GM23248 (cell line): ENCODE measurements at regions not wholly inside any gene's neighbourhood (a gene's known extent, or its start where the extent isn't known, plus 50 kb on each side); places are given as distances from the start of the nearest gene placed in this dataset.
A peak's percentile ranks its signal among the peaks of the same experiment; 100 is the strongest.

Source experiments
- DNase-seq: peaks from one replicate; pipeline ENCODE4 v3.0.0-alpha.2; 2015
- H2AFZ ChIP-seq: fragments of 200-600 bp; sonication (generic); 2 replicates; pipeline ENCODE4 v1.6.1; 2016; ENCODE audit warnings: antibody characterized with exemption
- H3F3A ChIP-seq: fragments of 200-600 bp; sonication (generic); 2 replicates; pipeline ENCODE4 v1.6.1; 2016; ENCODE audit warnings: mild to moderate bottlenecking, antibody characterized with exemption, mixed run types; ENCODE audit not compliant: insufficient read depth
- H3K27ac ChIP-seq: fragments of 200-600 bp; sonication (generic); 2 replicates; pipeline ENCODE4 v1.5.1; 2016; ENCODE audit warnings: mild to moderate bottlenecking
- H3K27me3 ChIP-seq: fragments of 200-600 bp; sonication (generic); replicated peaks from 2 replicates; pipeline ENCODE4 v1.6.1; 2016; ENCODE audit warnings: mild to moderate bottlenecking; ENCODE audit not compliant: insufficient read depth
- H3K36me3 ChIP-seq: fragments of 200-600 bp; sonication (generic); 2 replicates; pipeline ENCODE4 v1.6.1; 2016; ENCODE audit warnings: low read depth, mild to moderate bottlenecking
- H3K4me1 ChIP-seq: fragments of 200-600 bp; sonication (generic); 2 replicates; pipeline ENCODE4 v1.6.1; 2016; ENCODE audit warnings: mild to moderate bottlenecking; ENCODE audit not compliant: insufficient read depth
- H3K4me2 ChIP-seq: fragments of 200-600 bp; sonication (generic); one replicate; pipeline ENCODE4 v1.6.1; 2016; ENCODE audit warnings: mild to moderate bottlenecking; ENCODE audit not compliant: unreplicated experiment
- H3K4me3 ChIP-seq: fragments of 200-600 bp; sonication (generic); 2 replicates; pipeline ENCODE4 v1.5.1; 2016; ENCODE audit warnings: mild to moderate bottlenecking
- H3K79me2 ChIP-seq: fragments of 200-600 bp; sonication (generic); 2 replicates; pipeline ENCODE4 v1.6.1; 2016; ENCODE audit warnings: mild to moderate bottlenecking; ENCODE audit not compliant: insufficient read depth
- H3K9ac ChIP-seq: fragments of 200-600 bp; sonication (generic); 2 replicates; pipeline ENCODE4 v1.6.1; 2016; ENCODE audit warnings: mild to moderate bottlenecking
- H3K9me2 ChIP-seq: fragments of 200-600 bp; sonication (generic); 2 replicates; pipeline ENCODE4 v1.6.1; 2016; ENCODE audit warnings: mixed run types, mild to moderate bottlenecking, moderate library complexity; ENCODE audit not compliant: insufficient read depth
- H3K9me3 ChIP-seq: fragments of 200-600 bp; sonication (generic); one replicate; pipeline ENCODE4 v1.6.1; 2017; ENCODE audit warnings: low read depth
- H4K20me1 ChIP-seq: fragments of 200-600 bp; sonication (generic); 2 replicates; pipeline ENCODE4 v1.6.0; 2016; ENCODE audit not compliant: insufficient read depth
- EZH2 ChIP-seq: fragments of 200-600 bp; sonication (generic); IDR thresholded peaks from 2 replicates; pipeline ENCODE4 v1.6.1; 2018; ENCODE audit warnings: antibody characterized with exemption, mild to moderate bottlenecking; ENCODE audit not compliant: insufficient read depth, poor library complexity, severe bottlenecking
- EZH2phosphoT487 ChIP-seq: fragments of 200-600 bp; sonication (generic); IDR thresholded peaks from 2 replicates; pipeline ENCODE4 v1.6.1; 2018; ENCODE audit warnings: antibody characterized with exemption, moderate library complexity, mild to moderate bottlenecking, low read depth; ENCODE audit not compliant: insufficient read depth
- WGBS, 2 experiments: methylation state at CpG; one replicate each; pipeline ENCODE4 v1.1.6; 2015 to 2017; ENCODE audit warnings: low lambda C conversion rate in 2 of 2, low coverage in 1 of 2; ENCODE audit errors: missing lambda C conversion rate in 2 of 2; 5-methylcytosine and 5-hydroxymethylcytosine counted together
- in situ Hi-C: fragments of 300-500 bp; cut with MboI; formaldehyde crosslinking; loops from 2 replicates; pipeline ENCODE4 v1.15.0; 2020

DNA sequence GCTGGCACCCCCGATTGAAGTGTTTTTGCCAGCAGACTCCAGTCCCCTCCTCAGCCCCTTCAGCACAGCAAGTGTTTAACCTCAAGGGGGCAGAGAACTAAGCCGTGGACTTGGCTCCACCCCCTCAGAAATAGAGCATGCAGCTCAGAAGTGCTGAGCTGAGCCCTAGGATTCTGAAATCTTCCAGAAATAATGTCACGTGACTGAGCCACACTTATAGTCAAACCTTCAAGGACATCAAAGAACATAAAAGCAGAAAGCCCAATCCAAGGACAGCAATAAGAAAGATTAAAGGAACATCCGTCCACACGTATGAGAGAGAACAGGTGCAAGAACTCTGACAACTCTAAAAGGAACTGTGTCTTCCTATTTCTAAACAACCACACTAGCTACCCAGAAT, 317.7 kb upstream of the LRFN5 start:
- no peak overlapping the region for H2AFZ ChIP-seq
- H3K9me3 ChIP-seq, result no peaks in the 10 kb centered on the region
- H3K9me2 ChIP-seq, result no peaks in the 10 kb centered on the region
- H3K27ac ChIP-seq, result no peak overlapping the region
- no peaks in the 10 kb centered on the region for H3K27me3 ChIP-seq
- no peak for DNase-seq
- no peak overlapping the region for H3K4me3 ChIP-seq
- in situ Hi-C loops, result no loop called here
- no peaks in the 10 kb centered on the region for H3F3A ChIP-seq
- no peak overlapping the region for H3K4me2 ChIP-seq
- no peak overlapping the region for H3K9ac ChIP-seq
- H3K4me1 ChIP-seq, result no peaks in the 10 kb centered on the region
- 18 to 25% methylated on average over 5 of the region's 5 CpGs for WGBS, 2 experiments
- no peaks in the 10 kb centered on the region for H4K20me1 ChIP-seq
- no peaks in the 10 kb centered on the region for H3K36me3 ChIP-seq
- TF ChIP-seq EZH2 (no peak), EZH2phosphoT487 (no peak)
- H3K79me2 ChIP-seq, result no peaks in the 10 kb centered on the region

- Histone ChIP-seq H3F3A (no peaks in the 10 kb centered on the region), H3K4me2 (no peak overlapping the region), H2AFZ (no peak overlapping the region), H3K9me3 (no peaks in the 10 kb centered on the region), H3K79me2 (no peaks in the 10 kb centered on the region), H3K4me1 (no peaks in the 10 kb centered on the region), H3K36me3 (no peaks in the 10 kb centered on the region), H3K9ac (no peak overlapping the region), H3K4me3 (no peak overlapping the region), H4K20me1 (no peaks in the 10 kb centered on the region), H3K27ac (no peak overlapping the region), H3K27me3 (no peaks in the 10 kb centered on the region), H3K9me2 (no peaks in the 10 kb centered on the region)
- in situ Hi-C loops, result no loop called here
- WGBS, 2 experiments, result 6 to 9% methylated on average over 4 of the region's 4 CpGs
- TF ChIP-seq EZH2phosphoT487, result no peak
- no peak for TF ChIP-seq EZH2
- DNase-seq, result peak; percentile 30
Observed at GRCh38 chr14:41285186-41285748, 321.4 kb upstream of the LRFN5 start.

- H3K27ac ChIP-seq, result no peak overlapping the region
- H3F3A ChIP-seq, result no peaks in the 10 kb centered on the region
- H3K27me3 ChIP-seq, result no peaks in the 10 kb centered on the region
- no peaks in the 10 kb centered on the region for H3K36me3 ChIP-seq
- DNase-seq, result peak; percentile 30
- H3K4me2 ChIP-seq, result no peak overlapping the region
- WGBS, 2 experiments, result 0% methylated on average over 1 of the region's 1 CpG
- in situ Hi-C loops, result no loop called here
- H3K4me1 ChIP-seq, result no peaks in the 10 kb centered on the region
- H4K20me1 ChIP-seq, result no peaks in the 10 kb centered on the region
- H3K4me3 ChIP-seq, result no peak overlapping the region
- no peak for TF ChIP-seq EZH2
- TF ChIP-seq EZH2phosphoT487, result no peak
- H3K9ac ChIP-seq, result no peak overlapping the region
- no peaks in the 10 kb centered on the region for H3K9me3 ChIP-seq
- H3K9me2 ChIP-seq, result no peaks in the 10 kb centered on the region
- H2AFZ ChIP-seq, result no peak overlapping the region
- H3K79me2 ChIP-seq, result no peaks in the 10 kb centered on the region
Observed at GRCh38 chr14:41280745-41281144, 325.9 kb upstream of the LRFN5 start.

DNA sequence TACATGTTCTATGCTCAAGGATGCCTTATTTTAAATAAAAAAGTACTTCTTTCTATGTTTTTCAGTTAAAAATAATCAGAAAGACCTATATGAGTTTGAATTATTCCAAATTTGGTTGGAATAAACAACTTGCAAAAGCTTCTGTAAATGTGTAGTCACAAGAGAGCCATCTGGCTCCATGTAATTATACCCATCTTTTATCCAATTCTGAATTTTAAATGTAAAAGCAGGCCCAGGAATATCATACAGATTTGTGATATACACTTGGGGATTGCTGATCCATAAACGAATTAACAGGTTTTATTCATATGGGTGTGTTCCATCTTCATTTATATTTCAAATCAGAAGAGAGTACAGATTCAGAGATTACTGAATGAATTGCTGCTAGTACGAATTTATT, 329.2 kb upstream of the LRFN5 start:
- in situ Hi-C loops, result no loop called here
- WGBS, 2 experiments, result 4 to 11% methylated on average over 2 of the region's 2 CpGs
- DNase-seq, result no peak

DNA sequence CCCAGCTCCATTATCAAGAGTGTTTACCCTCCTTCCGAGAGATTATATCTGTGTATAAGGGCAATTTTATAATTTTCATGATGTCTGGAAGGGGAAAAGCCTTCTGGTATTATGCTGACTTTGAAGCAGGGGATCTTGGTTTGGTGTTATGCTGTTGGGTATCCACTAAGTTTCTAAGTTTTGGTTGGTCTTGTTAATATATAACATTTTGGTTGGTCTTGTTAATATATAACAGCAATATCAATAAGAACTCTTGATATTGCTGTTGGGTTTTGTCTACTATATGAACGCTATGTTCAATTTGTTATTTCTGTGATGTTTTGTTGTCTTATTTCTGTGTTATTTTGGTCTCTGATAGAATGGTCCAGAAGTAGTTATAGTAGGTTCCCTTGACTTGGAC, 349.2 kb upstream of the LRFN5 start:
- no peaks in the 10 kb centered on the region for H3K79me2 ChIP-seq
- H3K27ac ChIP-seq, result no peak overlapping the region
- H3K9me2 ChIP-seq, result no peaks in the 10 kb centered on the region
- no peak overlapping the region for H3K4me3 ChIP-seq
- H3K4me2 ChIP-seq, result no peak overlapping the region
- 43 to 46% methylated on average over 2 of the region's 2 CpGs for WGBS, 2 experiments
- H3K36me3 ChIP-seq, result no peaks in the 10 kb centered on the region
- in situ Hi-C loops, result no loop called here
- DNase-seq, result no peak
- H2AFZ ChIP-seq, result no peak overlapping the region
- no peaks in the 10 kb centered on the region for H3K27me3 ChIP-seq
- no peaks in the 10 kb centered on the region for H3F3A ChIP-seq
- no peaks in the 10 kb centered on the region for H3K9me3 ChIP-seq
- no peaks in the 10 kb centered on the region for H4K20me1 ChIP-seq
- H3K4me1 ChIP-seq, result no peaks in the 10 kb centered on the region
- no peak for TF ChIP-seq EZH2
- no peak for TF ChIP-seq EZH2phosphoT487
- H3K9ac ChIP-seq, result no peak overlapping the region

More for the DNA sequence above, 329.2 kb upstream of the LRFN5 start:
- H3K9me3 ChIP-seq, result no peaks in the 10 kb centered on the region
- no peak overlapping the region for H3K4me2 ChIP-seq
- H3K4me3 ChIP-seq, result no peak overlapping the region
- TF ChIP-seq EZH2, result no peak
- TF ChIP-seq EZH2phosphoT487, result no peak
- H3K36me3 ChIP-seq, result no peaks in the 10 kb centered on the region
- no peaks in the 10 kb centered on the region for H3K79me2 ChIP-seq
- no peaks in the 10 kb centered on the region for H4K20me1 ChIP-seq
- H3K9ac ChIP-seq, result no peak overlapping the region
- no peaks in the 10 kb centered on the region for H3K9me2 ChIP-seq
- no peaks in the 10 kb centered on the region for H3F3A ChIP-seq
- no peaks in the 10 kb centered on the region for H3K4me1 ChIP-seq
- no peak overlapping the region for H2AFZ ChIP-seq
- no peaks in the 10 kb centered on the region for H3K27me3 ChIP-seq
- H3K27ac ChIP-seq, result no peak overlapping the region
